ENCODE measurements at regions not wholly inside any gene's neighbourhood (a gene's known extent, or its start where the extent isn't known, plus 50 kb on each side); places are given as distances from the start of the nearest gene placed in this dataset.

DNA sequence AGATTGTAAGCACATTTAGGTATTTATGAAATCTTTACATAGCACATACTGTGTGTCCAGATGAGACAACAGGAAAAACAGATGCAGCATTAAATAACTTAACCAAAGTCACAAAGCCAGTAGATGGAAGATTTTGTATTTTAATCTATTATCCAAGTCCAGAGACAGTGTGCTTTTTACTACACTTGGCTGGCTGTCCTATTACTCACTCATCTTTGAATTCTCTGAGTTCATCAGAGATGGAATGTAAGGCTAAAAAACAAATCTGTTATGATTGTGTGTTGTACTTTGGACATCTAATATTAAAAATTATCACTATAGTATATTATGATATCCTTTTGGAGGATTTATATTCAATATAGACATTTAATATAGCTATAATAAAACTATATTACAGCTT is 1189.4 kb downstream of the DSC3 start:
- TF ChIP-seq, protein P1, sequence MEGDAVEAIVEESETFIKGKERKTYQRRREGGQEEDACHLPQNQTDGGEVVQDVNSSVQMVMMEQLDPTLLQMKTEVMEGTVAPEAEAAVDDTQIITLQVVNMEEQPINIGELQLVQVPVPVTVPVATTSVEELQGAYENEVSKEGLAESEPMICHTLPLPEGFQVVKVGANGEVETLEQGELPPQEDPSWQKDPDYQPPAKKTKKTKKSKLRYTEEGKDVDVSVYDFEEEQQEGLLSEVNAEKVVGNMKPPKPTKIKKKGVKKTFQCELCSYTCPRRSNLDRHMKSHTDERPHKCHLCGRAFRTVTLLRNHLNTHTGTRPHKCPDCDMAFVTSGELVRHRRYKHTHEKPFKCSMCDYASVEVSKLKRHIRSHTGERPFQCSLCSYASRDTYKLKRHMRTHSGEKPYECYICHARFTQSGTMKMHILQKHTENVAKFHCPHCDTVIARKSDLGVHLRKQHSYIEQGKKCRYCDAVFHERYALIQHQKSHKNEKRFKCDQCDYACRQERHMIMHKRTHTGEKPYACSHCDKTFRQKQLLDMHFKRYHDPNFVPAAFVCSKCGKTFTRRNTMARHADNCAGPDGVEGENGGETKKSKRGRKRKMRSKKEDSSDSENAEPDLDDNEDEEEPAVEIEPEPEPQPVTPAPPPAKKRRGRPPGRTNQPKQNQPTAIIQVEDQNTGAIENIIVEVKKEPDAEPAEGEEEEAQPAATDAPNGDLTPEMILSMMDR (IDR thresholded peaks at IDR 0.05; ENCODE audit: borderline replicate concordance, extremely low read depth, low read length, poor library complexity, severe bottlenecking), result no peak
- no peak for TF ChIP-seq EZH2 (IDR thresholded peaks at IDR 0.05; ENCODE audit: borderline replicate concordance, low read depth, low read length, severe bottlenecking)
